ENCODE measurements at regions not wholly inside any gene's neighbourhood (a gene's known extent, or its start where the extent isn't known, plus 50 kb on each side); places are given as distances from the start of the nearest gene placed in this dataset.

- H3K4me3 Mint-ChIP-seq = no peak overlapping the region
Observed at GRCh38 chr7:9023675-9024294, 590.4 kb downstream of the NXPH1 start.

More at GRCh38 chr7:9023675-9024294, 590.4 kb downstream of the NXPH1 start:
- Mint-ChIP-seq H3K27me3 (ENCODE audit: low read depth) (no peaks in the 10 kb centered on the region), H3K36me3 (ENCODE audit: insufficient read depth in 1 of 3, low read depth in 3 of 3) (no peaks in the 10 kb centered on the region), H3K4me1 (peaks cover 5 to 15% of the 10 kb centered on the region in 2 experiments), H3K27ac (no peak overlapping the region), H3K9me3 (no peaks in the 10 kb centered on the region; a peak in 1 of 5 replicates)
- no peaks in the 10 kb centered on the region for H3K79me1 ChIP-seq (ENCODE audit: insufficient read depth, low read depth, low read length, poor library complexity, severe bottlenecking)
- no peak for DNase-seq
- H3K27ac ChIP-seq (ENCODE audit: insufficient read length, low read depth, low read length) = no peak overlapping the region
- no peaks in the 10 kb centered on the region for H3K4me1 ChIP-seq (ENCODE audit: insufficient read depth, low read length)
- H4K20me1 ChIP-seq (ENCODE audit: control insufficient read depth, insufficient read depth, insufficient read length) = no peaks in the 10 kb centered on the region
- no peak overlapping the region for H3K4ac ChIP-seq (ENCODE audit: low read depth, low read length)
- H3T11ph ChIP-seq (ENCODE audit: low read length) = no peak overlapping the region
- no peak overlapping the region for H2BK15ac ChIP-seq (ENCODE audit: low read depth, low read length)
- no peak overlapping the region for H2BK120ac ChIP-seq (ENCODE audit: low read depth, low read length, poor library complexity, severe bottlenecking)
- no peak overlapping the region for H2AK5ac ChIP-seq (ENCODE audit: insufficient read length, low read length)
- no peak overlapping the region for H2BK20ac ChIP-seq (ENCODE audit: low read depth, low read length, poor library complexity, severe bottlenecking)
- no peak overlapping the region for H4K5ac ChIP-seq (ENCODE audit: insufficient read length, low read depth, low read length)
- H3K27me3 ChIP-seq (ENCODE audit: insufficient read depth, low read length) = no peaks in the 10 kb centered on the region
- no peaks in the 10 kb centered on the region for H3K23me2 ChIP-seq (ENCODE audit: insufficient read length, low read depth, low read length, poor library complexity, severe bottlenecking)
- H4K8ac ChIP-seq (replicated peaks; ENCODE audit: insufficient read length, low read depth, low read length) = no peak overlapping the region
- H3K56ac ChIP-seq (ENCODE audit: insufficient read length, low read depth, low read length) = no peak overlapping the region
- H2AFZ ChIP-seq (ENCODE audit: low read length) = no peak overlapping the region
- WGBS (ENCODE audit: extremely low coverage, insufficient read length, low lambda C conversion rate) = 100% methylated on average over 1 of the region's 5 CpGs
- no peak overlapping the region for H3K14ac ChIP-seq (ENCODE audit: insufficient read depth, low read length)
- H3K18ac ChIP-seq (ENCODE audit: insufficient read length, low read depth, low read length) = no peak overlapping the region
- no peak overlapping the region for H3K23ac ChIP-seq (ENCODE audit: insufficient read length, low read depth, low read length)
- H3K9ac ChIP-seq (ENCODE audit: extremely low read depth, insufficient read length, low read length) = no peak overlapping the region
- TF ChIP-seq CTCF (conservative IDR thresholded peaks at IDR 0.05) = no peak
- no peak overlapping the region for H3K4me2 ChIP-seq (ENCODE audit: insufficient read depth, insufficient read length, low read length)
- no peak overlapping the region for H4K91ac ChIP-seq (ENCODE audit: insufficient read length, low read depth, low read length)
- no peak overlapping the region for H2BK12ac ChIP-seq (ENCODE audit: insufficient read length, low read depth, low read length)
- H2BK5ac ChIP-seq (ENCODE audit: insufficient read length, low read length) = no peak overlapping the region
- H3K79me2 ChIP-seq (ENCODE audit: insufficient read depth, low read length) = no peaks in the 10 kb centered on the region
- H3K9me3 ChIP-seq (ENCODE audit: control insufficient read depth, low read depth, low read length) = no peaks in the 10 kb centered on the region

Measured in H9 (cell line).